ENCODE measurements at regions not wholly inside any gene's neighbourhood (a gene's known extent, or its start where the extent isn't known, plus 50 kb on each side); places are given as distances from the start of the nearest gene placed in this dataset.

GRCh38 chr22:20654343-20655208, 119.3 kb upstream of the SERPIND1 start:
- peak; percentile 38 for DNase-seq

DNA sequence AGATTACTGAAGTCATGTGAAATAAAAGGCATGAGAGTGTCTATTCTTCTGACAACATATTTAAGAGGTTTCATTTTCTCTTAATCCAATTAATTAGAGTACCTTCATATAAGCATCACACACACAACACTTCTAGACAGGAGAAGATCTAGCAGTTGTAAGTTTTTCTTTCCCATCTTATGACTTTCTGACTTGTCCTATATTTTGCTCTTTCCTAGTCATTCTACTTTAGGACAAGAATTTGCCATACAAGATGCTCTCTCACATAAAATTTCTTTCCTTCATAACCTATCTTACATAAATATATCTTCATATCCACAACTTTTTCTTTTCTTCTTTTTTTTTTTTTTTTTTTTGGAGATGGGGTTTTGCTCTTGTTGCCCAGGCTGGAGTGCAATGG, 118.3 kb upstream of the SERPIND1 start:
- no peak for DNase-seq

- DNase-seq, result peak; percentile 9
Observed at GRCh38 chr22:20656516-20656901, 117.4 kb upstream of the SERPIND1 start.

DNA sequence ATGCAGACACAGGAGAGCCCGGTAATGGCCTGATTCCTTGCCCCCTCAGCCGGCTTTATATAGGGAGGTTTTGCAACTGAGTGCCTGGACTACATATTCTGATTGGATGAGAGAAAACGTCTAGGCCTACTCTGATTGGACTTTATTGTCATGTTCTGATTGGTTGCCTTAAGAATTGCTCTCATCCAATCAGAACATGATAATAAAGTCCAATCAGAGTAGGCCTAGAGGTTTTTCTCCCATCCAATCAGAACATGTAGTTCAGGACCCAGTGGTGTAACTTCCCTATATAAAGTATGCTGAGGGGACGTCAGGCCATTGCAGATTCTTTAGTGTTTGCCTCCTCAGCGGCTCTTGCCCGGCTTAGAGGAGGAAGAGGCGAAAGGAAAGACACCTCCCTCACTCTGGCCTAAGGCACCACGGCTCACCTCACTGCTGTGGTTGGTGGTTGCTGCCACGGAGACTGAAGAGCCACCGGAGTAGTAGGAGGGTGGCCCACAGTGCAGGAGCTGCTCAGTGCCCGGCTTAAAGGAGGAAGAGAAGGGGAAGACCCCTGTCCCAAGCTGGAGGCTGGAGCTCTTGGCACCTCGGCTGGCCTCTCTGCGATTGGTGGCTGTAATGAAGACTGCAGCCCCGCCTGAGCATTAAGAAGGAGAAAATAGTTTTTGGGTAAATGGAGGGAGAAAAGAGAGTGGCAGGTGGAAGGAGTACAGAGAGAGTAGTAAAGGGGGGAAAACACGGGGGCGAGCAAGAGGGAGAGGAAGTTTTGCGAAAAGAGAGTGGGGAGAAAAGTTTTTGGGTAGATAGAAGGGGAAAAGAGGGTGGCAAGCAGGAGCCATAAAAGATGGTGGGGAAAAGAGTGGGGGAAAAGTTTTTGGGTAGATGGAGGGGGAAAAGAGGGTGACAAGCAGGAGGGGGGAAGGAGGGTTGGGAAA, 116.7 kb upstream of the SERPIND1 start:
- DNase-seq, result peak; percentile 28

Data from activated CD8-positive, alpha-beta memory T cell treated with anti-CD3 and anti-CD28 coated beads for 24 hours (primary cell).